HG03342 (cell line): ENCODE measurements at regions not wholly inside any gene's neighbourhood (a gene's known extent, or its start where the extent isn't known, plus 50 kb on each side); places are given as distances from the start of the nearest gene placed in this dataset.

Source experiments
- ATAC-seq: cut with Tn5 transposase; IDR thresholded peaks from one replicate; pipeline ENCODE4 v1.9.1; 2021; ENCODE audit warnings: mild to moderate bottlenecking, moderate library complexity; ENCODE audit not compliant: unreplicated experiment

GRCh38 chr4:28117084-28117682 lies 1256.5 kb downstream of the STIM2 start:
- ATAC-seq = no peak

- no peak for ATAC-seq
These were observed 1285.5 kb downstream of the STIM2 start for GRCh38 chr4:28146191-28146590.

- ATAC-seq = no peak
These were observed 1287.6 kb downstream of the STIM2 start for GRCh38 chr4:28148221-28148620.

- ATAC-seq = no peak
These were observed 1289.1 kb downstream of the STIM2 start for GRCh38 chr4:28149762-28150161.

- no peak for ATAC-seq
These were observed 1290.7 kb downstream of the STIM2 start for GRCh38 chr4:28151314-28151713.

GRCh38 chr4:28167411-28167810 lies 1306.8 kb downstream of the STIM2 start:
- no peak for ATAC-seq

GRCh38 chr4:28176942-28177341 lies 1316.3 kb downstream of the STIM2 start:
- ATAC-seq = no peak

- no peak for ATAC-seq
These were observed 1317.0 kb downstream of the STIM2 start for GRCh38 chr4:28177641-28178040.

- no peak for ATAC-seq
These were observed 1318.5 kb downstream of the STIM2 start for GRCh38 chr4:28179126-28179525.

GRCh38 chr4:28209371-28209924 lies 1348.8 kb downstream of the STIM2 start:
- ATAC-seq = no peak

- ATAC-seq = no peak
These were observed 1351.2 kb downstream of the STIM2 start for GRCh38 chr4:28211676-28212470.

- ATAC-seq = no peak
These were observed 1360.9 kb downstream of the STIM2 start for GRCh38 chr4:28221536-28221935.

- no peak for ATAC-seq
These were observed 1364.4 kb downstream of the STIM2 start for GRCh38 chr4:28225050-28225449.

GRCh38 chr4:28225689-28226353 lies 1365.2 kb downstream of the STIM2 start:
- ATAC-seq = no peak

GRCh38 chr4:28226962-28227361 lies 1366.3 kb downstream of the STIM2 start:
- ATAC-seq = no peak

- ATAC-seq = no peak
These were observed 1367.1 kb downstream of the STIM2 start for GRCh38 chr4:28227764-28228163.

GRCh38 chr4:28228561-28229491 lies 1368.2 kb downstream of the STIM2 start:
- no peak for ATAC-seq

GRCh38 chr4:28232376-28232775 lies 1371.7 kb downstream of the STIM2 start:
- ATAC-seq = no peak

GRCh38 chr4:28232951-28233350 lies 1372.3 kb downstream of the STIM2 start:
- no peak for ATAC-seq

GRCh38 chr4:28233724-28234123 lies 1373.1 kb downstream of the STIM2 start:
- no peak for ATAC-seq

- no peak for ATAC-seq
These were observed 1378.2 kb downstream of the STIM2 start for GRCh38 chr4:28238876-28239275.
